ENCODE measurements at regions not wholly inside any gene's neighbourhood (a gene's known extent, or its start where the extent isn't known, plus 50 kb on each side); places are given as distances from the start of the nearest gene placed in this dataset.

GRCh38 chr5:32869216-32869615 is 158.1 kb downstream of the NPR3 start:
- TF ChIP-seq CTCF (IDR thresholded peaks at IDR 0.05): no peak
- TF ChIP-seq POLR2A (IDR thresholded peaks at IDR 0.05): no peak
- TF ChIP-seq EP300 (IDR thresholded peaks at IDR 0.05): no peak
